Mesodermal cell (in vitro differentiated cells): ENCODE measurements at regions not wholly inside any gene's neighbourhood (a gene's known extent, or its start where the extent isn't known, plus 50 kb on each side); places are given as distances from the start of the nearest gene placed in this dataset.

Experiments used
- H3K27ac ChIP-seq: 2 replicates; pipeline ENCODE4 v1.7.0; 2013; ENCODE audit warnings: mild to moderate bottlenecking, low read depth, low read length, moderate library complexity; ENCODE audit not compliant: severe bottlenecking
- H3K36me3 ChIP-seq: 2 replicates; pipeline ENCODE4 v1.7.1; 2013; ENCODE audit warnings: mild to moderate bottlenecking, low read length, moderate library complexity; ENCODE audit not compliant: control insufficient read depth, insufficient read depth
- H3K4me1 ChIP-seq: one replicate; pipeline ENCODE4 v1.7.1; 2013; ENCODE audit warnings: mild to moderate bottlenecking, low read length; ENCODE audit not compliant: insufficient read depth, control insufficient read depth, poor library complexity, severe bottlenecking
- H3K4me3 ChIP-seq: 2 replicates; pipeline ENCODE4 v1.7.0; 2013; ENCODE audit warnings: low read length, control low read depth, mild to moderate bottlenecking; ENCODE audit not compliant: insufficient read depth, poor library complexity, severe bottlenecking; ENCODE audit errors: extremely low read depth
- H3K9me3 ChIP-seq: 2 replicates; pipeline ENCODE4 v1.7.1; 2013; ENCODE audit warnings: mild to moderate bottlenecking, low read length, moderate library complexity; ENCODE audit not compliant: control insufficient read depth
- WGBS, 2 experiments: methylation state at CpG; one replicate each; pipeline ENCODE4 v1.1.5; 2013; ENCODE audit warnings: missing lambda C conversion rate in 2 of 2; ENCODE audit not compliant: insufficient coverage in 2 of 2; 5-methylcytosine and 5-hydroxymethylcytosine counted together

DNA sequence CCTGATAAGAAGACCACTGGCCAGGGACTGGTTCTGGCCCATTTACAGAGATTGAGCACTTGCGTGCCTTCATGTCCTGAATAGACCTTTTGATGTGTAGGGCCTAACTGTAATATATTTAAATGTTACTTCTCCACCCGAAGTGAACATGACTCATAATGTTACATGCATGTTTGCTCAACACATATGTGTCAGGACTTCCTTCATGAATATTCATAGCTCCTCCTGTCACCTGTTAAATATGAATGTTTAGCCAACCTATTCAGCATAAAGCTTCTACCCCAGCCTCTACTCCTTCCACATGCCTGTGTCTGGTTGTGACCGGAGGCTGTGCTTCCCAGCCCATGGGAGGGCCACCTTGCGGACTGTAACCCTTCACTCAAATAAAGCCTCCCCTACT, 457.5 kb downstream of the IRX1 start:
- H3K4me1 ChIP-seq: no peaks in the 10 kb centered on the region
- H3K4me3 ChIP-seq: no peak overlapping the region
- 100% methylated on average over 2 of the region's 4 CpGs; no CpG with 5 or more reads in 1 of the 2 experiments for WGBS, 2 experiments
- no peaks in the 10 kb centered on the region for H3K36me3 ChIP-seq
- no peak overlapping the region for H3K27ac ChIP-seq
- no peaks in the 10 kb centered on the region for H3K9me3 ChIP-seq

DNA sequence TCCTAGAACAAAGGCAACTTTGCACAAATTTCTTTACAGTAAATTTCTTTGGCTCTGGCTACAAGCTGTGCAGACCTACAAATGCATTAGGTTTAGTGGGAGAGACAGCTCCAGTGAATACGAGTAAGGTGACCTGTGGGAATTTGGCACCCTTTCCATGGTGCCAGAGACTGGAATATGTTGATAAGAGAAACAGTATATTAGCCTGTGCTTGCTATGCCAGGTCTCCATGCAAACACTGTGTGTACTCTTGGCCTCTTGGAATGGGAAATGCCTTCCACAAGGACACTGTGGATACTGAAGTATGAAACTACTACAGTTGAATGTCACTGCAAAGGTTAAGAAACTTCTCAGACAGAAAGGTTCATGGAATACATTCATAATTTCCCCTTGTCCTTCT, 458.5 kb downstream of the IRX1 start:
- Histone ChIP-seq H3K27ac (no peak overlapping the region), H3K36me3 (no peaks in the 10 kb centered on the region), H3K4me1 (no peaks in the 10 kb centered on the region), H3K4me3 (no peak overlapping the region), H3K9me3 (no peaks in the 10 kb centered on the region)
- WGBS, 2 experiments: 50 to 78% methylated on average over 1 of the region's 1 CpG

DNA sequence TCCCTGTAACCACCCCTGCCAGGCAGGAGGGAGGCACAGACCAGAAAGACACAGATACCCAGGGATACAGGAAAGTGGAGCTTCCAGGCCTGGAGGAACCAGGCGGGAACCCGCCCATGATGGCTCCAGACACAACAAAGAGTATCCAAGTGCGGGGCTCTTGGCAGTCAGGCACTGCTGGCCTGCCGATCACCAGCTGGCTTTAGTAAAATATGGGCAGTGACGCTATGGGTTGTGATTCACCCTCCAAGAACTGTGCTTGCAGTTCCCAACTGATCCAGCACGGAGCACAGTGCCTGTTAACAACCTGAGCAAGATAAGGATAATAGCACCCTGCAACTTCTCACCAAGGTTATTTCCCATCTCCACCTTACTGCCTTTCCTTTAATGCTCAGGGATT, 463.3 kb downstream of the IRX1 start:
- WGBS, 2 experiments: 85 to 87% methylated on average over 5 of the region's 6 CpGs
- H3K4me3 ChIP-seq: no peak overlapping the region
- no peaks in the 10 kb centered on the region for H3K36me3 ChIP-seq
- H3K27ac ChIP-seq: no peak overlapping the region
- no peaks in the 10 kb centered on the region for H3K9me3 ChIP-seq
- no peaks in the 10 kb centered on the region for H3K4me1 ChIP-seq

DNA sequence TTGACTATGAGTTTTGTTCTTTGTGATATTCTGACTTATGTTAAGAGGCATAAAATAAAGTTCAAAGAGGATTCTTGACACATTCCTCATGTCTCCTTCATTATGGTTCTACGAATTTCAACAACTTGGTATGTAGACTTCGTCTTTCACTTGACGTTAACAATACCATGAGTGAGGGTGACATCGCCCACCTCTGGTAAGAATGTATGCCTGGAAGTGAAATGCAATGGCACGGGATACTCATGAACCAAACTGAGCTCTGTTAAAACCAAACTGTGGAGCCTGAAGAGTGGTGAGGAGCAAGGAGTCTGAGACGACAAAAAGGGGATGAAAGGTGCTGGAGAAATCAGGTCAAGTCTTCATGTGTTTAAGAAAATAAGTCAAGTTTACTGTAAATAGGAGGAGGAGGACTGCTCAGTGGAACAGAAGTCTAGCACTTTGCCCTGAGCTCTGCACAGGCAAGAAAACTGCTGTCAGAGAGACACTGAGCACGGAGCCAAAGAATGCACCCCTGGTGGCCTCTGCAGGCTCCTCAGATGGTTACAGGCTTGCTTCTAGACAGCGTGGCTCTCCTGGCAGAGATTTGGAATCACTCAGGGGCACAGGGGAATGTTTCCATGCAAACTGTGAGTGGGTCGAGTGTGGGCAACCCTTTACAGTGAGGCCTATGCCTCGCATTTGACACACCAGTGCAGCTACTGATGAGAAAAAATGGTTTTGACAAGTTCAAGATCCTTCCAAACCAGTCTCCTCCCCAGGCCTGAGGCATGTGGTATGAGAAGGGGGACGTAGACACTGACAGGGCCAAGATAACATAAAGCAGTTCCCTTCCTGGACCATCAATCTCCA, 470.1 kb downstream of the IRX1 start:
- no peaks in the 10 kb centered on the region for H3K9me3 ChIP-seq
- H3K36me3 ChIP-seq: no peaks in the 10 kb centered on the region
- H3K4me3 ChIP-seq: no peak overlapping the region
- peak overlapping the region; percentile 56 for H3K27ac ChIP-seq
- 83% methylated on average over 10 to 11 of the region's 11 CpGs for WGBS, 2 experiments
- H3K4me1 ChIP-seq: no peaks in the 10 kb centered on the region

DNA sequence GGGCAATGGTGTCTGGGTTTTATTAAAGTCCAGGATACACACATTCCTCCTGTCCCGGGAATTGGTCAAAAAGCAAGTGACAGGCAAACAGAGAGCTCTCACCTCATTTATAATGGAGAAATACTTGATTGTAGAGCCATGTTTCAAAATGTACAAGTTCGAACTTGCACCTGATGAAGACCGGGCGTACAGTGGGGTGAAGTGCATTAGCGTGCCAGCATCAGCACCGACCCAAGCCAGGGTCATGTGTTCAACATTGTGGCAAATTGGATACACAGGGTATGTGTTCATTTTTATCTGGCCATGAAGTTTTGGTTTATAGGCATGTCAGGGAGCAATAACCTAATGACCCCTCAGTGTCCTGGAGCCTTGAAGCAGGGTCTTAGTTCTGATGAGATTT, 472.5 kb downstream of the IRX1 start:
- Histone ChIP-seq H3K4me1 (no peaks in the 10 kb centered on the region), H3K36me3 (no peaks in the 10 kb centered on the region), H3K9me3 (no peaks in the 10 kb centered on the region), H3K27ac (no peak overlapping the region), H3K4me3 (no peak overlapping the region)
- 95% methylated on average over 5 to 6 of the region's 6 CpGs for WGBS, 2 experiments

DNA sequence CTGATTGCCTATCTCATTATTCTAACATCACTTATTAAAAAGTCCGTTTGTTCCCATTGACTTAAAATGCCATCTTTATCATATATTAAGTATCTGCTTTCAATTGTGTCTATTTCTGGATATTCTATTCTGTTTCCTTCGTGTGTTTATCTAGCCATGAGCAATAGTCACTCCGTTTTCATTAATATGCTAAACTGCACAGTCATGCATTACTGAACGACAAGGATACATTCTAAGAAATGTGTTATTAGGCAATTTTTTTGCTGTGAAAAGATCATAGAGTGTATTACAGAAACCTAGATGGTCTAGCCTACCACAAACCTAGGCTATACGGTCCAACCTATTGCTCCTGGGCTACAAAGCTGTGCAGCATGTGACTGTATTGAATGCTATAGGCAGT, 482.9 kb downstream of the IRX1 start:
- no peak overlapping the region for H3K27ac ChIP-seq
- H3K9me3 ChIP-seq: no peaks in the 10 kb centered on the region
- H3K4me3 ChIP-seq: no peak overlapping the region
- no peaks in the 10 kb centered on the region for H3K36me3 ChIP-seq
- no peaks in the 10 kb centered on the region for H3K4me1 ChIP-seq
- WGBS, 2 experiments: 92% methylated on average over 3 of the region's 5 CpGs; no CpG with 5 or more reads in 1 of the 2 experiments

DNA sequence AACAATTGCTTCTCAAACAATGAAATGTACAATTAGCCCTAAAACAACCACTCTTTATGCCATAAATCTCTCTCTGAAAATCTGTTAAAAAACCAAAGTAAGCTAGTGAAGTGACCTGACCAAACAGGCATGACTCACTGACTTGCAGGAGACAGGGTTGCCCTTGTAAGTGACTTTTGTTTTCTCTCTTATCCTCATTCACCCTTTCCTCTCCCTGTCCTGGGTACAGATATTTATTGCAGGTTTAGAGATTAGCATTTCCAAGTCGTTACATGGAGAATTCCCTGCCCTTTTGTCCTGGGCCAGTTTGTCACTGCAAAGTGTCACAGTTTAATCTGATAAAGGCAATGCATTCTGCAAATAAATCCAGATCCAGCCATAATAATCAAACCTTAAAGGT, 484.2 kb downstream of the IRX1 start:
- Histone ChIP-seq H3K27ac (no peak overlapping the region), H3K9me3 (no peaks in the 10 kb centered on the region), H3K4me3 (no peak overlapping the region), H3K36me3 (no peaks in the 10 kb centered on the region), H3K4me1 (no peaks in the 10 kb centered on the region)
- 50 to 60% methylated on average over 1 of the region's 1 CpG for WGBS, 2 experiments

DNA sequence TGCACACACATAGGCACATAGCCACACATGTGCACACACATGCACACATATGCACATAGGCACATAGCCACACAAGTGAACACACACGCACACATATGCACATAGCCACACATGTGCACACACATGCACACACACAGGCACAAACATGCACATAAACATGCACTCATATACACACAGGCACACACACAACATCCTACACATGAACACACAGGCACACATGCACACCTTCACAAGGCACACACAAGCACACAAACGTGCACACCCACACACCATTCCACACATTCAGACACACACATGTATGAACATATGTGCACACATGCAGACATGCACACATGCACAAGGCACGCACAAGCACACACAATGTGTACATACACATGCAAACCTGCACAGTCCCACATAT, 484.7 kb downstream of the IRX1 start:
- no peaks in the 10 kb centered on the region for H3K36me3 ChIP-seq
- no peak overlapping the region for H3K4me3 ChIP-seq
- 90 to 96% methylated on average over 2 to 3 of the region's 3 CpGs for WGBS, 2 experiments
- H3K9me3 ChIP-seq: no peaks in the 10 kb centered on the region
- H3K27ac ChIP-seq: no peak overlapping the region
- no peaks in the 10 kb centered on the region for H3K4me1 ChIP-seq

DNA sequence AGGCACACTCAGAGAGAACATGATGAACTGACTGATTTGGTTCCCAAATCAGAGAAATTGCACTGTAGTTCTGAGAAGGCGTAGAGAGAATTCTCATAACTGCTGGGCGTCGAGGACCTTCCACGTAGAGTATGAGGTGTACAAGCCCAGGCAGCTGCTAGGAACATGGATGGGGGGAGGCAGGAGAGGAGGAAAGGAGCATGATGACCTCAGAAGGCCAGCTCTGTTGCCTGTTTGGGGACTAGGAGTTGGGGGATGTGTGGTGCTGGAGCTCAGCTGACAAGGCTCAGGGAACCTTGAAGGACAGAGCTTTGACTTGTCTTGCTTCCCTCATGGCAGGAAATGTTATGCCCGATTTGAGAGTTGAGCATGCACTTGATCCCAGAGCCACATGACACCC, 485.4 kb downstream of the IRX1 start:
- Histone ChIP-seq H3K27ac (no peak overlapping the region), H3K9me3 (no peaks in the 10 kb centered on the region), H3K4me1 (no peaks in the 10 kb centered on the region), H3K36me3 (no peaks in the 10 kb centered on the region), H3K4me3 (no peak overlapping the region)
- 93 to 100% methylated on average over 4 of the region's 5 CpGs for WGBS, 2 experiments

DNA sequence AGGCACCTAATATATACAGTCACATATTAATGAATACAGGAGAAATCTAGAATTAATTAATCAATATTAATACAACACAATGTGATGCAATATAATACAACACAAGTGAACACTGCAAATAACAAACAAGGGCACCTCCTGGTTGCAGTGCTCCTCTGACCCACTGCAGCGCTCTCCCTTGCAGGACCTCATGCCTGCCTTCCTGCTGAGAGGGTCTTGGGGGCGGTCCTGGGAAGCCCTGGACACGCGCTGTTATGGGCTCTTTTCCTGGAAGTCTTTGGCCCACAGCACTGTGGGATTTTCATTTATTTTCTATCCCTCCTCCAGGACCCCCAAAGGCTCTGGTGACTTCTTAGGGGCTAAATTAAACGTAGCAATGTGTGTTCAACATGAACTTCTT, 485.8 kb downstream of the IRX1 start:
- Histone ChIP-seq H3K4me3 (no peak overlapping the region), H3K27ac (no peak overlapping the region), H3K36me3 (no peaks in the 10 kb centered on the region), H3K9me3 (no peaks in the 10 kb centered on the region), H3K4me1 (no peaks in the 10 kb centered on the region)
- WGBS, 2 experiments: 67 to 72% methylated on average over 3 to 4 of the region's 5 CpGs

DNA sequence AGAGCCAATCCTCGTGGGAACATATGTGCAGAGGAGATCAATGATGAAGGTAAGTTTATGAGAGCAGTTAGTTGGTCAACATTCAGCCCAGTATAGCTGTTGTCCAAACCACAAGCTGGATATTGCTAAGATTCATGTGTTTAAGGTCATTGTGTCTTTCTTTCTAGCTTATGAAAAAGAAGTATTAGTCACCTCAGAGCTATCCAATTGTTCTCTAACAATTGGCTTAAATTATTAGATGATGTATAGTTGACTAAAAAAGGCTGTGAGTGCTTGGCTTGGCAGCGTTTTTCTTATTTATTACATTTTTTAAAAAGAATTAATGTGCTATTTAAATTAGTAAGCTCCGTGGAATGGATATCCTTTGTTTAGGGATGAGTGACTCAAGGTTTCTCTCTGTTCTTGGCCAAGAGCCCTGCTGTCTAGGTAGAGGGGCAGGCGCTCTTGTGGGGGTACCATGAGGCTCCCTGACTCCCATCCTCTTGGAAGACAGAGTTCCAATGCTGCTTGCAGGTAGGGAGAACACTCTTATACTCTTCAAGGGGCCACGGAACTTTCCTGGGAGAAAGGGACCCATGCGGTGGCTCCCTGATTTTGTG, 487.4 kb downstream of the IRX1 start:
- no peaks in the 10 kb centered on the region for H3K36me3 ChIP-seq
- H3K27ac ChIP-seq: no peak overlapping the region
- H3K4me1 ChIP-seq: no peaks in the 10 kb centered on the region
- no peaks in the 10 kb centered on the region for H3K9me3 ChIP-seq
- no peak overlapping the region for H3K4me3 ChIP-seq
- 83 to 87% methylated on average over 3 to 4 of the region's 6 CpGs for WGBS, 2 experiments
